IMR-90 (cell line): ENCODE measurements at regions not wholly inside any gene's neighbourhood (a gene's known extent, or its start where the extent isn't known, plus 50 kb on each side); places are given as distances from the start of the nearest gene placed in this dataset.

Experiments
- ATAC-seq: fragments of 200-7000 bp; cut with Tn5 transposase; 2 replicates; pipeline ENCODE4 v1.9.1; 2020; ENCODE audit warnings: low read depth, mild to moderate bottlenecking, moderate library complexity
- BruUV-seq: library from RNA; stranded (reverse); fragments of 400-500 nt; replicated peaks from 2 replicates; lab custom pipeline; 2021; lab: Mats Ljungman, UMichigan
- CTCF ChIA-PET: fragments of 300-600 bp; formaldehyde crosslinking; extraction: SDS; loops from one replicate; lab custom pipeline; 2021; ENCODE audit warnings: antibody characterized with exemption; lab: Yijun Ruan, JAX
- POLR2A ChIA-PET: fragments of 300-600 bp; sonication (Branson Sonifier 250); formaldehyde crosslinking; loops from one replicate; lab custom pipeline; 2022; ENCODE audit warnings: antibody characterized with exemption; ENCODE audit not compliant: unreplicated experiment; lab: Charles Lee
- DNase-seq: peaks from one replicate; pipeline ENCODE4 v3.0.0; 2013
- H2AFZ ChIP-seq: replicated peaks from 2 replicates; pipeline ENCODE3; 2013; ENCODE audit warnings: low read length, mild to moderate bottlenecking; ENCODE audit not compliant: poor library complexity
- H2AK5ac ChIP-seq: 2 replicates; pipeline ENCODE4 v1.6.1; 2013; ENCODE audit warnings: low read depth, low read length, inconsistent platforms
- H2AK9ac ChIP-seq: replicated peaks from 2 replicates; pipeline ENCODE3; 2013; ENCODE audit warnings: mild to moderate bottlenecking, low read depth, low read length, moderate library complexity; ENCODE audit not compliant: poor library complexity
- H2BK120ac ChIP-seq: 2 replicates; pipeline ENCODE4 v1.6.1; 2013; ENCODE audit warnings: low read depth, low read length, inconsistent platforms
- H2BK15ac ChIP-seq: 3 replicates; pipeline ENCODE4 v1.6.1; 2013; ENCODE audit warnings: low read depth, low read length, inconsistent platforms
- H2BK20ac ChIP-seq: 2 replicates; pipeline ENCODE4 v1.6.1; 2013; ENCODE audit warnings: low read depth, mild to moderate bottlenecking, inconsistent platforms, low read length, moderate library complexity
- H2BK5ac ChIP-seq: 2 replicates; pipeline ENCODE4 v1.6.1; 2013; ENCODE audit warnings: mild to moderate bottlenecking, low read depth, low read length, inconsistent platforms; ENCODE audit not compliant: poor library complexity, severe bottlenecking
- H3K14ac ChIP-seq: replicated peaks from 2 replicates; pipeline ENCODE4 v1.6.1; 2013; ENCODE audit warnings: low read depth, low read length, inconsistent platforms
- H3K18ac ChIP-seq: 2 replicates; pipeline ENCODE4 v1.6.1; 2013; ENCODE audit warnings: low read depth, low read length, control low read depth
- H3K23ac ChIP-seq: 2 replicates; pipeline ENCODE4 v1.6.1; 2013; ENCODE audit warnings: low read depth, low read length, inconsistent platforms
- H3K27ac ChIP-seq: 2 replicates; pipeline ENCODE4 v1.5.1; 2013; ENCODE audit warnings: mild to moderate bottlenecking, control low read depth, low read length; ENCODE audit not compliant: insufficient read depth
- H3K27me3 ChIP-seq: 2 replicates; pipeline ENCODE4 v1.6.1; 2013; ENCODE audit warnings: low read length; ENCODE audit not compliant: control insufficient read depth, insufficient read depth
- H3K36me3 ChIP-seq: 2 replicates; pipeline ENCODE4 v1.6.1; 2013; ENCODE audit warnings: low read length, mixed read lengths; ENCODE audit not compliant: control insufficient read depth, insufficient read depth
- H3K4ac ChIP-seq: 2 replicates; pipeline ENCODE4 v1.6.1; 2013; ENCODE audit warnings: low read depth, low read length, inconsistent platforms
- H3K4me1 ChIP-seq: 2 replicates; pipeline ENCODE4 v1.6.1; 2013; ENCODE audit warnings: low read length, mixed read lengths; ENCODE audit not compliant: control insufficient read depth, insufficient read depth
- H3K4me2 ChIP-seq: 2 replicates; pipeline ENCODE4 v1.6.1; 2013; ENCODE audit warnings: low read depth, mild to moderate bottlenecking, control low read depth, low read length, moderate library complexity
- H3K4me3 ChIP-seq: 2 replicates; pipeline ENCODE4 v1.5.1; 2013; ENCODE audit warnings: low read depth, mild to moderate bottlenecking, control low read depth, low read length, moderate library complexity; ENCODE audit not compliant: insufficient read depth
- H3K56ac ChIP-seq: 2 replicates; pipeline ENCODE4 v1.6.1; 2013; ENCODE audit warnings: low read length, inconsistent platforms; ENCODE audit not compliant: insufficient read depth; ENCODE audit errors: extremely low read depth
- H3K79me1 ChIP-seq, 2 experiments: 2 replicates each; pipeline ENCODE4 v1.6.1; 2013; ENCODE audit warnings: low read length in 2 of 2, inconsistent platforms in 1 of 2, low read depth in 1 of 2
- H3K9ac ChIP-seq: 2 replicates; pipeline ENCODE4 v1.6.1; 2013; ENCODE audit warnings: low read depth, low read length, control low read depth
- H3K9me1 ChIP-seq: 2 replicates; pipeline ENCODE4 v1.6.1; 2013; ENCODE audit warnings: low read length, inconsistent platforms; ENCODE audit not compliant: insufficient read depth
- H3K9me3 ChIP-seq: 2 replicates; pipeline ENCODE4 v1.6.1; 2013; ENCODE audit warnings: low read length; ENCODE audit not compliant: control insufficient read depth, insufficient read depth
- H4K20me1 ChIP-seq: 2 replicates; pipeline ENCODE4 v1.6.1; 2013; ENCODE audit warnings: low read length, inconsistent platforms; ENCODE audit not compliant: insufficient read depth
- H4K5ac ChIP-seq: 2 replicates; pipeline ENCODE4 v1.6.1; 2013; ENCODE audit warnings: mild to moderate bottlenecking, low read depth, low read length, control low read depth
- H4K8ac ChIP-seq, 2 experiments: 2 replicates each; pipeline ENCODE4 v1.6.1; 2013; ENCODE audit warnings: low read depth in 2 of 2, low read length in 2 of 2, control low read depth in 1 of 2, inconsistent platforms in 1 of 2
- H4K91ac ChIP-seq: 2 replicates; pipeline ENCODE4 v1.6.1; 2013; ENCODE audit warnings: low read depth, low read length, inconsistent platforms; ENCODE audit not compliant: insufficient read depth
- BHLHE40 ChIP-seq: fragments of 150-350 bp; IDR thresholded peaks from 2 replicates; pipeline ENCODE4 v1.6.1; 2016; ENCODE audit warnings: mild to moderate bottlenecking, low read depth, low read length
- CEBPB ChIP-seq: IDR thresholded peaks from 2 replicates; pipeline ENCODE4 v1.6.1; 2012; ENCODE audit warnings: low read depth, low read length, improper control_type of control experiment
- CHD1 ChIP-seq: IDR thresholded peaks from 2 replicates; pipeline ENCODE4 v1.6.1; 2012; ENCODE audit warnings: low read depth, low read length, improper control_type of control experiment
- CTCF ChIP-seq: conservative IDR thresholded peaks from 2 replicates; pipeline ENCODE4 v1.5.1; 2012; ENCODE audit warnings: mild to moderate bottlenecking, low read depth, low read length, improper control_type of control experiment
- ELK1 ChIP-seq: fragments of 150-350 bp; IDR thresholded peaks from 2 replicates; pipeline ENCODE4 v1.6.1; 2016; ENCODE audit warnings: low read depth, mild to moderate bottlenecking, low read length, moderate library complexity, borderline replicate concordance
- FOS ChIP-seq: fragments of 150-350 bp; IDR thresholded peaks from 2 replicates; pipeline ENCODE4 v1.6.1; 2016; ENCODE audit warnings: low read depth, low read length
- MAFK ChIP-seq: IDR thresholded peaks from 2 replicates; pipeline ENCODE4 v1.6.1; 2012; ENCODE audit warnings: low read depth, low read length, improper control_type of control experiment
- MAZ ChIP-seq: IDR thresholded peaks from 2 replicates; pipeline ENCODE4 v1.6.1; 2012; ENCODE audit warnings: low read depth, mild to moderate bottlenecking, low read length, improper control_type of control experiment, moderate library complexity, borderline replicate concordance
- MXI1 ChIP-seq: IDR thresholded peaks from 2 replicates; pipeline ENCODE4 v1.6.1; 2012; ENCODE audit warnings: low read depth, mild to moderate bottlenecking, low read length, moderate library complexity, borderline replicate concordance
- NFE2L2 ChIP-seq: fragments of 150-350 bp; IDR thresholded peaks from 2 replicates; pipeline ENCODE4 v1.6.1; 2016; ENCODE audit warnings: low read depth, mild to moderate bottlenecking, low read length
- POLR2A ChIP-seq: IDR thresholded peaks from 2 replicates; pipeline ENCODE4 v1.6.1; 2012; ENCODE audit warnings: mild to moderate bottlenecking, low read depth, low read length
- RAD21 ChIP-seq: IDR thresholded peaks from 2 replicates; pipeline ENCODE4 v1.6.1; 2012; ENCODE audit warnings: low read length, improper control_type of control experiment
- RCOR1 ChIP-seq: IDR thresholded peaks from 2 replicates; pipeline ENCODE4 v1.6.1; 2012; ENCODE audit warnings: mild to moderate bottlenecking, low read length, improper control_type of control experiment; ENCODE audit not compliant: insufficient replicate concordance
- RFX5 ChIP-seq: IDR thresholded peaks from 2 replicates; pipeline ENCODE4 v1.8.0; 2012; ENCODE audit warnings: low read depth, mild to moderate bottlenecking, low read length, moderate library complexity
- SMC3 ChIP-seq: fragments of 150-350 bp; IDR thresholded peaks from 2 replicates; pipeline ENCODE4 v1.6.1; 2016; ENCODE audit warnings: low read depth, mild to moderate bottlenecking, antibody characterized with exemption, low read length, moderate library complexity
- USF2 ChIP-seq: fragments of 150-350 bp; IDR thresholded peaks from 2 replicates; pipeline ENCODE4 v1.6.1; 2017; ENCODE audit warnings: mild to moderate bottlenecking, antibody characterized with exemption, low read length, low read depth
- WGBS, 2 experiments: methylation state at CpG; one replicate each; pipeline versions ENCODE4 v1.1.5 to v1.1.7; 2013; ENCODE audit warnings: missing lambda C conversion rate in 2 of 2; ENCODE audit not compliant: insufficient read length in 1 of 2; ENCODE audit errors: extremely low coverage in 2 of 2; 5-methylcytosine and 5-hydroxymethylcytosine counted together
- dilution Hi-C: fragments of 300-500 bp; cut with HindIII; formaldehyde crosslinking; loops from one replicate; pipeline ENCODE4 v1.14.3; 2018; ENCODE audit warnings: low sequenced_read_pairs; ENCODE audit not compliant: unreplicated experiment
- in situ Hi-C: fragments of 300-500 bp; cut with MboI; formaldehyde crosslinking; loops from 3 replicates; pipeline ENCODE4 v1.14.3; 2019; ENCODE audit warnings: low sequenced_read_pairs, inconsistent platforms, mixed read lengths
- intact Hi-C: fragments of 100-400 bp; cut with micrococcal nuclease; formaldehyde crosslinking; loops from 2 replicates; pipeline ENCODE4 v1.10.0; 2022

GRCh38 chr2:14749884-14750283 lies 117.4 kb downstream of the LRATD1 start:
- no peak overlapping the region for H2BK15ac ChIP-seq
- ChIA-PET POLR2A (no interaction called here), CTCF (no interaction called here)
- BruUV-seq = no TSS peak
- H2BK20ac ChIP-seq = no peak overlapping the region
- H3K4me2 ChIP-seq = no peak overlapping the region
- H3K36me3 ChIP-seq = no peaks in the 10 kb centered on the region
- no CpG with 5 or more reads among the region's 1 CpG for WGBS, 2 experiments
- H3K56ac ChIP-seq = no peak overlapping the region
- H3K27ac ChIP-seq = no peak overlapping the region
- H3K9me1 ChIP-seq = no peaks in the 10 kb centered on the region
- H3K9me3 ChIP-seq = peaks cover 22% of the 10 kb centered on the region
- H4K8ac ChIP-seq = no peak overlapping the region
- ATAC-seq = no peak
- no peak overlapping the region for H3K4ac ChIP-seq
- H3K9ac ChIP-seq = no peak overlapping the region
- no peak overlapping the region for H3K18ac ChIP-seq
- peak; percentile 41 for DNase-seq
- H3K79me1 ChIP-seq = no peaks in the 10 kb centered on the region
- H3K23ac ChIP-seq = no peak overlapping the region
- H2AFZ ChIP-seq = no peak overlapping the region
- no peak overlapping the region for H2BK120ac ChIP-seq
- no peak overlapping the region for H4K91ac ChIP-seq
- no peak overlapping the region for H2AK9ac ChIP-seq
- H4K5ac ChIP-seq = no peak overlapping the region
- H3K4me1 ChIP-seq = no peaks in the 10 kb centered on the region
- H3K14ac ChIP-seq = no peak overlapping the region
- H2BK5ac ChIP-seq = no peak overlapping the region
- dilution Hi-C loops = no loop called here
- no peak overlapping the region for H2AK5ac ChIP-seq
- H3K27me3 ChIP-seq = no peaks in the 10 kb centered on the region
- intact Hi-C loops = loop anchor here (10.0 kb wide), 1 partner anchor 115 kb away; the partner anchor contains the start of gene LRATD1
- in situ Hi-C loops = no loop called here
- no peaks in the 10 kb centered on the region for H4K20me1 ChIP-seq
- H3K4me3 ChIP-seq = no peak overlapping the region
- TF ChIP-seq BHLHE40 (no peak), CEBPB (no peak), POLR2A (no peak), CHD1 (no peak), RCOR1 (no peak), SMC3 (no peak), MAFK (no peak), ELK1 (no peak), USF2 (no peak), RAD21 (no peak), MXI1 (no peak), MAZ (no peak), FOS (no peak), NFE2L2 (no peak), CTCF (no peak), RFX5 (no peak)
